ENCODE measurements at regions not wholly inside any gene's neighbourhood (a gene's known extent, or its start where the extent isn't known, plus 50 kb on each side); places are given as distances from the start of the nearest gene placed in this dataset.

GRCh38 chr5:168008555-168008954 lies 282.9 kb upstream of the WWC1 start:
- no peak for DNase-seq

GRCh38 chr5:168011096-168011495 lies 280.3 kb upstream of the WWC1 start:
- DNase-seq: no peak

GRCh38 chr5:168012006-168012405 lies 279.4 kb upstream of the WWC1 start:
- DNase-seq: no peak

- no peak for DNase-seq
Measured at GRCh38 chr5:168013546-168013945, 277.9 kb upstream of the WWC1 start.

- DNase-seq: no peak
Measured at GRCh38 chr5:168014433-168015123, 276.9 kb upstream of the WWC1 start.

- no peak for DNase-seq
Measured at GRCh38 chr5:168015506-168015905, 275.9 kb upstream of the WWC1 start.

GRCh38 chr5:168017313-168017712 lies 274.1 kb upstream of the WWC1 start:
- no peak for DNase-seq

GRCh38 chr5:168019143-168019542 lies 272.3 kb upstream of the WWC1 start:
- DNase-seq: no peak

- no peak for DNase-seq
Measured at GRCh38 chr5:168020542-168021294, 270.7 kb upstream of the WWC1 start.

- no peak for DNase-seq
Measured at GRCh38 chr5:168022446-168023169, 268.8 kb upstream of the WWC1 start.

GRCh38 chr5:168023191-168023590 lies 268.3 kb upstream of the WWC1 start:
- DNase-seq: no peak

GRCh38 chr5:168024306-168024705 lies 267.1 kb upstream of the WWC1 start:
- DNase-seq: no peak

- no peak for DNase-seq
Measured at GRCh38 chr5:168027007-168027406, 264.4 kb upstream of the WWC1 start.

- DNase-seq: no peak
Measured at GRCh38 chr5:168030912-168031311, 260.5 kb upstream of the WWC1 start.

- no peak for DNase-seq
Measured at GRCh38 chr5:168031614-168032013, 259.8 kb upstream of the WWC1 start.

GRCh38 chr5:168039039-168039438 lies 252.4 kb upstream of the WWC1 start:
- DNase-seq: no peak

- DNase-seq: no peak
Measured at GRCh38 chr5:168039566-168040248, 251.7 kb upstream of the WWC1 start.

- no peak for DNase-seq
Measured at GRCh38 chr5:168041583-168041982, 249.9 kb upstream of the WWC1 start.

GRCh38 chr5:168042284-168043068 lies 249.0 kb upstream of the WWC1 start:
- no peak for DNase-seq

- no peak for DNase-seq
Measured at GRCh38 chr5:168046163-168046562, 245.3 kb upstream of the WWC1 start.

GRCh38 chr5:168047043-168047668 lies 244.3 kb upstream of the WWC1 start:
- peak in 1 of 2 donors; percentile 9 for DNase-seq

- no peak for DNase-seq
Measured at GRCh38 chr5:168047669-168048111, 243.8 kb upstream of the WWC1 start.

Measured in stimulated activated CD4-positive, alpha-beta T cell treated with anti-CD3 and anti-CD28 coated beads, Interleukin-2, amount 100 ng/mL, for 48 hours (primary cell).